Gastrocnemius medialis (tissue), 4 donors: ENCODE measurements at regions not wholly inside any gene's neighbourhood (a gene's known extent, or its start where the extent isn't known, plus 50 kb on each side); places are given as distances from the start of the nearest gene placed in this dataset.

Experiments
- ATAC-seq, 2 donors: fragments of 150-250 bp; one replicate each; pipeline ENCODE4 v1.9.1; 2016
- DNase-seq, 2 donors: peaks; one replicate each; pipeline ENCODE4 v3.0.0-alpha.2; 2019
- H3K27ac ChIP-seq, 4 donors: fragments of 200-600 bp; sonication (generic); 1 replicate in 1 of 4; 2 replicates in 3 of 4; pipeline ENCODE4 v1.5.1; 2016 to 2018; ENCODE audit warnings: mild to moderate bottlenecking in 2 of 4, moderate library complexity in 1 of 4
- H3K27me3 ChIP-seq, 3 donors: fragments of 200-600 bp; sonication (generic) in 2 of 3; 1 replicate in 1 of 3; 2 replicates in 2 of 3; pipeline versions ENCODE4 v1.5.1 to v1.6.0; 2016 to 2019; ENCODE audit warnings: mild to moderate bottlenecking in 1 of 3, moderate library complexity in 1 of 3
- H3K36me3 ChIP-seq, 2 donors: fragments of 200-600 bp; sonication (generic) in 1 of 2; one replicate each; pipeline ENCODE4 v1.5.1; 2017 to 2018
- H3K4me1 ChIP-seq, 2 donors: fragments of 200-600 bp; sonication (generic) in 1 of 2; one replicate each; pipeline ENCODE4 v1.5.1; 2016 to 2017; ENCODE audit warnings: mild to moderate bottlenecking in 2 of 2
- H3K4me3 ChIP-seq, 4 donors: fragments of 200-600 bp; sonication (generic) in 3 of 4; 1 replicate in 1 of 4; 2 replicates in 3 of 4; pipeline ENCODE4 v1.5.1; 2016 to 2019; ENCODE audit warnings: mild to moderate bottlenecking in 2 of 4
- H3K9me3 ChIP-seq, 3 donors: fragments of 200-600 bp; sonication (generic) in 2 of 3; 1 replicate in 1 of 3; 2 replicates in 2 of 3; pipeline ENCODE4 v1.5.1; 2016 to 2019
- CTCF ChIP-seq, 5 experiments: fragments of 450-650 bp in 3 of 5; fragments of 200-600 bp in 2 of 5; sonication (generic) in 2 of 5; IDR thresholded peaks in 4 of 5; conservative IDR thresholded peaks in 1 of 5; 1 replicate in 4 of 5; 2 replicates in 1 of 5; pipeline ENCODE4 v1.5.1; 2016 to 2019; ENCODE audit warnings: antibody characterized with exemption in 5 of 5, mild to moderate bottlenecking in 3 of 5, moderate library complexity in 3 of 5
- POLR2A ChIP-seq, 2 donors: fragments of 450-650 bp; IDR thresholded peaks; one replicate each; pipeline ENCODE4 v1.6.1; 2017; ENCODE audit warnings: antibody characterized with exemption in 2 of 2, mild to moderate bottlenecking in 2 of 2, moderate library complexity in 2 of 2
- in situ Hi-C, 4 donors: fragments of 200-750 bp; cut with MboI; loops; one replicate each; pipeline versions ENCODE4 v1.15.0 to v1.8.0; 2017; ENCODE audit warnings: low sequenced_read_pairs in 4 of 4
- intact Hi-C: fragments of 100-400 bp; cut with DNase I; formaldehyde crosslinking; loops from one replicate; pipeline ENCODE4 v1.15.1; 2023; ENCODE audit warnings: low total_unique reads

DNA sequence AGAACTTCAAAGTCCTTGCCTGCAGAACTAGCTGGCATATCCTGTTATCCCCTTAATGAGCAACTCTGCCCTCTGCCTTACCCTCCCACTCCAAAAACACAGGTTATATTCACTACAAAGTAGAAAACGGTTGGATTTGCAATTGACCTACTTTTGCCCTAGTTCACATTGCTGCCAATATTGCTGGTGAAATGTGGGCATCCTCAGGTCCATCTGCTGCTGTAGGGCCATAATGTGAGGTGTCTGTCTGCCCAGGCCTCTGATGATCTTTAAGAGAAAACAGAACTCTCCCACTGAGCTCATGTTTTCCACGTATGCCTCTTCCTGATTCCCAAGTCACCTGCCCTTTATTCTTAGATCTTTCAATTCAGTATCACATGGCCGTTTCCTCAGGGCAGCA lies 294.0 kb upstream of the CDH20 start:
- intact Hi-C loops, result no loop called here

DNA sequence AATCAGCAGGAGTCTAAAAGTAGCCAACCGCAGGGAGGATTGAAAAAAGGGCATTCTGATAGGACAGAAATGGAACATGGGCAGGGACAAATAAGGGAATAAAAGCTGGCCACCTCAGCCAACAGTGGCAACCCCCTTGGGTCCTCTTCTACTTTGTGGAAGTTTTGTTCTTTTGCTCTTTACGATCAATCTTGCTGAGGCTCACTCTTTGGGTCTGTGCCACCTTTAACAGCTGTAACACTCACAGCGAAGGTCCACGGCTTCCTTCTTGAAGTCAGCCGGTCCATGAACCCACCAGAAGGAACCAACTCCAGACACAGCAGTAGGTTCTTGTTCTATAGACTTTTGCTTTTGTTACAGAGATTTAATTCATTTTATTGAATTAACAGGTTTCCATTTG lies 285.4 kb upstream of the CDH20 start:
- intact Hi-C loops, result no loop called here
- H3K27ac ChIP-seq, result no peak overlapping the region
- H3K9me3 ChIP-seq, result no peaks in the 10 kb centered on the region
- TF ChIP-seq CTCF (IDR thresholded peaks at IDR 0.05 in 4 of 5, conservative IDR thresholded peaks at IDR 0.05 in 1 of 5), result no peak
- no peak for TF ChIP-seq POLR2A (IDR thresholded peaks at IDR 0.05)
- no peaks in the 10 kb centered on the region for H3K4me1 ChIP-seq
- ATAC-seq, result no peak
- no peaks in the 10 kb centered on the region for H3K36me3 ChIP-seq
- in situ Hi-C loops, result no loop called here
- H3K4me3 ChIP-seq, result no peak overlapping the region
- peak in 1 of 2 donors; percentile 13 for DNase-seq
- no peaks in the 10 kb centered on the region for H3K27me3 ChIP-seq

More for the DNA sequence above, 294.0 kb upstream of the CDH20 start:
- DNase-seq (no peak), ATAC-seq (no peak)
- Histone ChIP-seq H3K4me1 (no peaks in the 10 kb centered on the region), H3K4me3 (no peak overlapping the region), H3K36me3 (no peaks in the 10 kb centered on the region), H3K27ac (no peak overlapping the region), H3K9me3 (no peaks in the 10 kb centered on the region), H3K27me3 (no peaks in the 10 kb centered on the region)
- TF ChIP-seq POLR2A (IDR thresholded peaks at IDR 0.05), result no peak
- no peak for TF ChIP-seq CTCF (IDR thresholded peaks at IDR 0.05 in 4 of 5, conservative IDR thresholded peaks at IDR 0.05 in 1 of 5)
- in situ Hi-C loops, result no loop called here

GRCh38 chr18:61057443-61057842 lies 275.8 kb upstream of the CDH20 start:
- Histone ChIP-seq H3K27ac (no peak overlapping the region), H3K4me3 (no peak overlapping the region), H3K4me1 (no peaks in the 10 kb centered on the region), H3K27me3 (no peaks in the 10 kb centered on the region), H3K9me3 (no peaks in the 10 kb centered on the region), H3K36me3 (no peaks in the 10 kb centered on the region)
- DNase-seq, result no peak
- TF ChIP-seq POLR2A (IDR thresholded peaks at IDR 0.05) (no peak), CTCF (IDR thresholded peaks at IDR 0.05 in 4 of 5, conservative IDR thresholded peaks at IDR 0.05 in 1 of 5) (no peak)
- intact Hi-C loops (no loop called here), in situ Hi-C loops (no loop called here)
- no peak for ATAC-seq

DNA sequence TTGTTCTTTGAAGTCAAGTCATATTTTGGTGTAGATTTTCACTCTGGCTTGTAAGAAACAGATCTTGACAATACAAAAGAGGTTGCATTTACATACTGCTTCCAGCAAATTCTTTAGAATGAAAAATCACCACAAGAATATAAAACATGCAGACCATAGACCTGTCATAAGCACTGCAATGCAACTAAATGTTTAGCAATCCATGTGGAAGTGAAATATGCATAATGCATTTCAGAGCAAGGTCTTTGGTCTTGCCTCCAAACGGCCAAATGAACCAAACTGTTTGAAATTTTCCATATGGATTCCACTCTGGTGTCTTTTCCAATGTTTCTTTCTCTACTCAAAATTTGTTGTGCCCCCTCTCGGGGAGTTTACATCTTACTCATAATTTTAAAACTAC lies 271.0 kb upstream of the CDH20 start:
- Histone ChIP-seq H3K27me3 (no peaks in the 10 kb centered on the region), H3K27ac (no peak overlapping the region), H3K4me1 (no peaks in the 10 kb centered on the region), H3K36me3 (no peaks in the 10 kb centered on the region), H3K9me3 (no peaks in the 10 kb centered on the region), H3K4me3 (no peak overlapping the region)
- DNase-seq (no peak), ATAC-seq (no peak)
- intact Hi-C loops, result loop anchor here (10.0 kb wide), 1 partner anchor 997 kb away; no protein-coding TSS in a partner anchor
- TF ChIP-seq POLR2A (IDR thresholded peaks at IDR 0.05) (no peak), CTCF (IDR thresholded peaks at IDR 0.05 in 4 of 5, conservative IDR thresholded peaks at IDR 0.05 in 1 of 5) (no peak)
- in situ Hi-C loops, result no loop called here

GRCh38 chr18:61064911-61065310 lies 268.3 kb upstream of the CDH20 start:
- DNase-seq (no peak), ATAC-seq (no peak)
- no peaks in the 10 kb centered on the region for H3K4me1 ChIP-seq
- H3K27me3 ChIP-seq, result no peaks in the 10 kb centered on the region
- no peaks in the 10 kb centered on the region for H3K36me3 ChIP-seq
- intact Hi-C loops (loop anchor here (10.0 kb wide), 1 partner anchor 1000 kb away; no protein-coding TSS in a partner anchor), in situ Hi-C loops (no loop called here)
- no peak overlapping the region for H3K4me3 ChIP-seq
- H3K9me3 ChIP-seq, result no peaks in the 10 kb centered on the region
- no peak overlapping the region for H3K27ac ChIP-seq
- TF ChIP-seq POLR2A (IDR thresholded peaks at IDR 0.05), result no peak
- no peak for TF ChIP-seq CTCF (IDR thresholded peaks at IDR 0.05 in 4 of 5, conservative IDR thresholded peaks at IDR 0.05 in 1 of 5)
